ENCODE measurements at regions not wholly inside any gene's neighbourhood (a gene's known extent, or its start where the extent isn't known, plus 50 kb on each side); places are given as distances from the start of the nearest gene placed in this dataset.
"Not testable (repeated sequence)": the region's sequence is repeated elsewhere in the genome, so short reads cannot be mapped to it uniquely, and the experiment has no call there.

DNA sequence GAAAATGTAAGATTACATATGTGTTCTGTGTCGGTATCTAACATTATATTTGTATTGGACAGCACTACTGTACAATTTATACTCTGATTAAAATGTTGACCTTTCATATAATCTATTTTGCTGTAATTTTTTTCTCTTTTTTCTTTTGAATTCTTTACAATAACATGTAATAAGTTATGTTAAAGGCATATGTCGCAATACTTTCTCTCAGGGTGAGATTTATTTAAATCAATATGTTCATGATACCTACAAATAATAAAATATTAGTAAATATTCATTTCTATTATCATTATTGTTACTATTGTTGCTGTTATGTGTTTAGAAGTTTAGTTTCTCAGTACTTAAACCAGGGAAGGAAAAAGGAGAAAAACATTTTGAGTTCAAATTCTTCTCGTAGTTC lies 807.4 kb downstream of the STIM2 start:
- DNase-seq (ENCODE audit: low read depth, low spot score), result no peak
- no peak overlapping the region for H3K4me3 ChIP-seq (ENCODE audit: low read length)

DNA sequence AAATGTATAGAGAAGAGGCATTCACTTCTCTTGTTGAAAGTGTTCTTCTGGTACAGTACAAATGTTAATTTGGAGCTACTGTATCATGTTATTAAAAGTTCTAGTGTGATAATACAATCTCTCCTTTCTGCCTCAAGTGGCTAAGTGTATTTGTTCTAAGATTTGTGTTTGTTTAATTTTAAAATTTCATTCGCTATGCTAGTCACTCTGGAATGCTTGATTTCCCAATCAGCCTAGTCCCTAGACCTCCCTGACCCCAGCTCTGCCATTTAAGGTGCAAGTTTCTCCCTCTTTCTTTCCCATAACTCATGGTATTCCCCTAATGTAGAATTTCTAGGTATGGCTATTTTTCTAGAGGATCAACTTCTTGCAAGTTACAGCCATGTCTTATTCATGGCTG lies 817.4 kb downstream of the STIM2 start:
- DNase-seq (ENCODE audit: low read depth, low spot score), result no peak

DNA sequence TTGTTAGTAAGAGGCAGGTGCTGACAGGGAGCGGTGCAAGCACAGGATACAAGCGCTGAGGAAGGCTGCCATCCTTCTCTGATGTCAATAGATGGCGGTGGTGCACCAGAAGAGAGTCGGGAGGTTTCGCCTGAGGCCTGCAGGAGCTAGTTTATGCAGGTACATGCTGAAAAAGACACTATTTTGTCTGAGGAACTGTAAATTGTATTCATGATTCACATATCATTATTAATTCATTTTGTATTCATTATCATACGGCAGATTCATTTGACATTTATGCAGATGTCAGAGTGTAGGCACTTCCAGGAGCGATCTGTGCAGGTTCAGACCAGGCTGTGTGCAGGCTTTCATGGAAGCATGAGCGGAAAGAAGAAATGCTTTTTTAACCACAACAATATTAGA lies 824.0 kb downstream of the STIM2 start:
- no peak overlapping the region for H3K4me3 ChIP-seq (ENCODE audit: low read length)
- DNase-seq (ENCODE audit: low read depth, low spot score), result peak; percentile 46

More for the DNA sequence above, 817.4 kb downstream of the STIM2 start:
- H3K4me3 ChIP-seq (ENCODE audit: low read length), result no peak overlapping the region

DNA sequence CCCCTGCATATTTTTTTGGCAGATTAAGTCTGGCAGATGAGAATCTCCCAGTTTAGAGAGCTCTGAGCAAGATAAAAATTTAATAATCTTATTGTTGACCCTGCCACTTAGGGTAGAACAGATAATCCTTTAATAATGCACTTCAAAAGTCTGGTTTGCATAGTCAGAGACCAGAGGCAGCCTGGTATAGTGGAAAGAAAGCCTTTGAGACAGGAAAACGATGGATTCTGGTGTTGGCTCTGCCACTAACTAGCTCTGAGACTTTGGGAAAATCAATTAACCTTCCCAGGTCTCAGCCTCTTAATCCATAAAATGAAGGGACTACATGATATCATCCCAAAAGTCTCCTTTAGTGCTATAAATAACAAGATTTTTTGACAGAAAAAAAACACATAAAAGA lies 824.5 kb downstream of the STIM2 start:
- H3K4me3 ChIP-seq (ENCODE audit: low read length), result no peak overlapping the region
- no peak for DNase-seq (ENCODE audit: low read depth, low spot score)

DNA sequence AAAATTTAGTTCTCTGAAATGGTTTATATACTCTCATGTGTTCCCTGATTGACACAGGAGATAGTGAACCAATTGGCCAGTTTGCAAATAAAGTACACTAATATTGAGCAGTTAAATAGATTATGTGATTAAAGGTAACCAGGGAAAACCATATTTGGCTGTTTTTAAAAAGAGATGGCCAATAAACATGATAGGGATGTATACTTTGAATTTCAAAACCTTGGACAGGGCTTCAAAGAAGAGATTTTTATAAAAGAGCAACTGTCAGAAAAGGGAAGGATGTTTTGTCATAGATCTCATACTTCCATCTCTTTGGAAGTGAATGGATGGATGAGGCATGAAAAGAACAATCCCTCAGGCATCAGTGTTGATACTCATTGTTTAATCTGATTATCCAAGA lies 825.3 kb downstream of the STIM2 start:
- no peak for DNase-seq (ENCODE audit: low read depth, low spot score)
- no peak overlapping the region for H3K4me3 ChIP-seq (ENCODE audit: low read length)

DNA sequence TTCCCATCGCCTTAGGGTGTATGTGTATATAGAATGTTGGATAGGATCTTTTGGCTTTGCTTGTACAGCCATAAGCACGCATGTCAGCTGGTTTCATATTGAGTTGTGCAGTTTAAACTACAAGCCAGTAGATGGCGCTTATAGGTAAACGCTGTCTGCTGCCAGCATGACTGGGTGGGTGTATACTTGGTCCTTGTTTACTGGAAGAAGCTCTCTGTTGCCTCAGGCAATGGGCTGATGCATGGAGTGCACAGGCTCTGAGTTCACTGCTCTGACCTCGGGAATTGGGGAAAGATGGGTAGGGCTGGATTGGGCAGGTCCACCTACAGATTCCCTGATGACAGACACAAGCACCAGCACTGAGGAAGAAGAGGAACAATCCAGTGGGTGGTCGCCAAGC lies 831.5 kb downstream of the STIM2 start:
- H3K4me3 ChIP-seq (ENCODE audit: low read length), result no peak overlapping the region
- DNase-seq (ENCODE audit: low read depth, low spot score), result peak; percentile 42

DNA sequence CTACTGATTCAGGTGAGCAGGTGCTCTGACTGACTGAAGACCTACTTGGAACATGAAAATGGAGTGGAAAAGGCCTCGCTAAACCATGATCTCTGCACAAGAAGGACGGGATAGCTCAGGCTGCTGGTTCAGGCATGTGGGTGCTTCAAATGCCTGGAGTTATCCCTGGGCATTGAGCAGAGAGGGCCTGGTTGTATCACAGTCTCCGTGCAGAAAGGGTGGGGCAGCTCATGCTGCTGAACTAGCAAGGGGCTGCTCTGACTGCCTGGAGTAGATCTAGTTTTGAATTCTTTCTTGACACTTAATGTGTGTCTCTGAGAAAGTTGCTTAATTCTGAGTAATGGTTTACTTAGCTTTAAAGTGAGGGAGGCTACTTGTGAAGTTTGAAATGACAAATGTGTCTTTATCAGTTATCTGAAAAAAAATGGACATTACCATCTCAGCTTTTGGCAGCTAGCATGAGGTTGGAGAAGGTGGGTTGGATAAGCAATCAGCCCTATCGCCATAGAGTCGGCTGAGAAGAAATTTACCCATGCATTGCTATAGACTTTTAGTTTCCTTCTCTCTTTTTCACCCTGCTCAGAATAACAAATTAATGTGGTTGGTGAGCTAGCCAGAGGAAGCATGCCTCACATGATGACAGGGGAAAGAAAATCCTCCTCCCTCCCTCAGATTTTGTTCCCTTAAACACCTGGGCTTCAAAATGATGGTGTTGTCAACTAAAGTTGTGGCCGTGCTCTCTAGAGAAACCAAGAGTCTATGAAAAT lies 832.4 kb downstream of the STIM2 start:
- H3K4me3 ChIP-seq (ENCODE audit: low read length), result no peak overlapping the region
- DNase-seq (ENCODE audit: low read depth, low spot score), result no peak

DNA sequence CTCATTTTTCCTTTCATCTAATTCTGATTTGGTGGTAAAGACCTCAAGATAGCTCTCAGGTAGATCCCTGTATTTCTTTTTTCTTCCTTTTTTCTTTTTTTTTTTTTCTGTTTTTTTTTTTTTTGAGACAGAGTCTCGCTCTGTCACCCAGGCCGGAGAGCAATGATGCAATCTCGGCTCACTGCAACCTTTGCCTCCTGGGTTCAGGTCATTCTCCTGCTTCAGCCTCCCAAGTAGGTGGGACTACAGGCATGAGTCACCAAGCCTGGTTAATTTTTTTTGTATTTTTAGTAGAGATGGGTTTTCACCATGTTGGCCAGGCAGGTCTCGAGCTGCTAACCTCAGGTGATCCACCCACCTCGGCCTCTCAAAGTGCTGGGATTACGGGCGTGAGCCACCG lies 835.6 kb downstream of the STIM2 start:
- DNase-seq (ENCODE audit: low read depth, low spot score); H3K4me3 ChIP-seq (ENCODE audit: low read length): not testable (repeated sequence)

DNA sequence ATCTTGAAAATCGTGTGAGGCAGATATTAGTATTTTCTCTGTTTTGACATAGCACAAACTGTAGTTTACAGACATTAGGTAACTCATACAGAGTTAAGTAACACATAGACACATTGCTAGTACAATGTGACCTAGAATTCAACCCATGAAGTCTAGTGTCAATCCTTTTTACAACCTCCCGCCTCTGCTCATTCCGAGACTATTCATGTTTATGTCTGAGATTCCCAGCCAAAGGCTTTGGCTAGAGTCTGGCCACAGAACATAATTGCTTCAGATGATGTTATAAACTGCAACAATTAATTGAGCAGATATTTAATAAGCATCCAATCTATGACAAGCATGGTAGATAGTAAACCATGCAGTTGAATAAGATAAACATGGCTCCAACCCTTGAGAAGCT lies 841.0 kb downstream of the STIM2 start:
- DNase-seq (ENCODE audit: low read depth, low spot score), result no peak
- H3K4me3 ChIP-seq (ENCODE audit: low read length), result no peak overlapping the region

DNA sequence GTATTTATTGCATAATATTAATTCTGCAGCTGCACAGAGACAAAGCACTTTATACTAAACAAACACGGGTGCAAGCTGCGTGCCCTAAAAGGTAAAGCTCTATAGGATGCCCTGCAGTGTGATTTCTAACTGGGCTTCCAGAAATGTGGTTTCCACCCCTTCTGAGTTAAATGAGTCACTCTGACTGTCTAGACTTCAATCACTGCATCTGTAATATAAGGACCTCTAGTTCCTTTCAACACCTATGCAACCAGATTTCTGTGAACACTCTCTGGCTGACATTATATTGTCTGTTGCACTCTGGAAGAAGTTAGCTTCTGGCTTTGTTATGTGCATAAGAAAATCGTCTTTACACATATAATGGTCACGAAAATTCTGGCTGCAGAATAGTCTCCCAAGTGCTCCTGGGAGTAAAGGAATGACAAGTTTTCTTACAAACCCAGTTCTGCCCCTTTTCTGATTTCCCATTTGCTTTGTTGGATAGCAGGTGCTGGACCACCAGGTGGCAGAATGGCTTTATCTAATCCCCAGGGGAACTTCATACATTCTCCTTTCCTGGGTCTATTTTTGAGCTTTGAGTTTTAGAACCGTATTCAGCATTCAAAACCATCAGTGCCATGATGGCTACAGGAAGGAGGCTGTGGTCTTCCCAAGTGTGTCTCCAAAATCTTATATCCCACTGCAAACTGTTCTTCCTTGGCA lies 842.2 kb downstream of the STIM2 start:
- no peak overlapping the region for H3K4me3 ChIP-seq (ENCODE audit: low read length)
- DNase-seq (ENCODE audit: low read depth, low spot score), result peak; percentile 15

DNA sequence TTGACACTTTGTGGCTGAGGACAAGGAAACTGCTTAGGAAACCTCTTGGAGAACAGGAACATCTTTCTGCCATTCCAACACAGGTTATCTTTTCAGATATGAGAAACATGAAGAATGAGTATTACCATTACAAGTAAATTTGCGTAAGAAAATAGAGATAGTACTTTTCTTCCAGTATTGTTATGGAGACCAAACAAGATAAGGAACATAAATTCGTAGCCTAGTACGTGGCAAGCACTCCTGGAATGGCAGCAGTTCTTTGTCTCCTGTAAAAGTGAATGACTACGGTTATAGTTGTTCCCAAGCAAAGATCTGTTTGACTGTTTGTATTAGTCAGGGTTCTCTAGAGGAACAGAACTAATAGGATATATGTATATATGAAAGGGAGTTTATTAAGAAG lies 843.1 kb downstream of the STIM2 start:
- no peak overlapping the region for H3K4me3 ChIP-seq (ENCODE audit: low read length)
- no peak for DNase-seq (ENCODE audit: low read depth, low spot score)

DNA sequence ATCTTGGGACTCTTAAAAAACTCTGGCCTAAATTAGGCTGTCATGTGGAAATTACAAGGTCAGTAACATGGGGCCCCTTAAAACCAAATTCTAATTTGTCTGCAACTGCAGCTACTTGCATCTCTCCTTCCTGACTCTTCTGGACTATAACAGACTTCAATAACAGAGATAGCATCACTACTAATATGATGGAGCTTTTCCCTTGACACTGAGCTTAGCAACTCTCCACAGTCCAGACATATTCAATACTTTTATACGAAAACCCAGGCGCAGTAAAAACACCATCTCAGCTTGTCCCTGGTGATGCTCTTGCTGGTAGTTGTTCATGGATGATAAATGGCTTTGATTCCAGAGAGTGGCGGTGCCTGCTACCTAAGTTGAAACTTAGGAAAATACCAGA lies 850.4 kb downstream of the STIM2 start:
- no peak for DNase-seq (ENCODE audit: low read depth, low spot score)
- H3K4me3 ChIP-seq (ENCODE audit: low read length), result no peak overlapping the region

DNA sequence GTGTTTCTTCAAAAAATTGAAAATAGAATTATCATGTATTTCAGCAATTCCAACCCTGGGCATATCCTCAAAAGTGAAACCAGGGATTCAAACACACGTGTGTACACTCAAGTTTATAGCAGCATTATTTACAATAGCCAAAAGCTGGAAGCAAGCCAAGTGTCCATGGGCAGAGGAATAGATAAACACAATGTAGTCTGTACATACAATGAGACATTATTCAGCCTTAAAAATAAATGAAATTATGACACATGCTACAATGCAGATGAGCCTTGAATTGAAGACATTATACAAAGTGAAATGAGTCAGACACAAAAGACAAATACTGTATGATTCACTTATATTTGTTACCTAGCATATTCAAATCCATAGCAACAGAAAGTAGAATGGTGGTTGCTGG lies 853.4 kb downstream of the STIM2 start:
- no peak for DNase-seq (ENCODE audit: low read depth, low spot score)
- H3K4me3 ChIP-seq (ENCODE audit: low read length), result no peak overlapping the region

DNA sequence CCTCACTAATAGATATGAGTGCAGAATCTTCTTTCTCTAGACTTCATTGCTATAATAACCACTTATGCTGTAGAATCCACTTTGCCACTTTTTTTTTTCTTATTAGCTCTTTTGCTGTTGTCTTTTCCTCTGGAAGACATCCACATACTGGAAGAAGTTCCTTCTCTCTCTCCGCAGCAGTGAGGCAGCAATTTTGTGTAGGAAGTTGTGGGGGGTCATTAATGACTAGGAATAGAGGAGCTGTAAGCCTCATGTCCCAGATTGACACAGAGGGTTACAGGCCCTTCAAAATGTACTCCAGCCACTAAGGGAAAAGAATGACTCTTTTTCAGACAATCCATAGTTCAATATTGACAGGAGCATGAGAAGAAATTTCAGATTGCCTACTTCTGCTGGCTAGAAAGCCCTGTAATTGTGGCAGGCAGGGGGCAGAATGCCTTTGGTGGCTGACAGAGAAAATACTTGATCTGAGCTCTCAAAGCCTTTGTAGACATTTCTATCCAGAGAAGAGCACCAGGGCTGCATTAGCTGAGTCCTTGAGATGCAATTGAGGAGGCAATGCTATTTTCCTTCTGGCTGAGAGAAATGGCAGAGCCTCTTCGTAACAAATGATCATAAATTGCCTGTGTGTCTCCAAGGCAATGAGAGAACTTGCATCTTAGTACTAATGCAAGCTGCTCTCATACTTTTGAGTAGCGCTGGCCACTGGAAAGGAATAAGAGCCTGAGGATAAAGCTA lies 856.2 kb downstream of the STIM2 start:
- no peak for DNase-seq (ENCODE audit: low read depth, low spot score)

DNA sequence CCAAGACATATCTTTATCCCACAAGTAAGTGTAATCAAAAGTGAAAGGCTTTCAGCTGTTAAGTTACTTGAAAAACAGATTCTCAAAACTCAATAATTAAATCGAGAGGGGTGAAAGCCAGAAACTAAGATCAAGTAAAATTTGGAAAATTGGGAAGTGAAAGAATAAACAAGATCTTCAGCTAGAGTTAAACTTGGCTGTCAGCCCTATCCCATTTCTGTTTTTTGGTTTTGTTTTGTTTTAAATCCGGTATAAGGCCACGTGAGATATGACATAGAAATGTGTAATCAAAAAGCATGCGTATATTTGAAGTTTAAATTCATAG lies 856.8 kb downstream of the STIM2 start:
- H3K4me3 ChIP-seq (ENCODE audit: low read length), result no peak overlapping the region
- no peak for DNase-seq (ENCODE audit: low read depth, low spot score)

More for the DNA sequence above, 856.2 kb downstream of the STIM2 start:
- no peak overlapping the region for H3K4me3 ChIP-seq (ENCODE audit: low read length)

DNA sequence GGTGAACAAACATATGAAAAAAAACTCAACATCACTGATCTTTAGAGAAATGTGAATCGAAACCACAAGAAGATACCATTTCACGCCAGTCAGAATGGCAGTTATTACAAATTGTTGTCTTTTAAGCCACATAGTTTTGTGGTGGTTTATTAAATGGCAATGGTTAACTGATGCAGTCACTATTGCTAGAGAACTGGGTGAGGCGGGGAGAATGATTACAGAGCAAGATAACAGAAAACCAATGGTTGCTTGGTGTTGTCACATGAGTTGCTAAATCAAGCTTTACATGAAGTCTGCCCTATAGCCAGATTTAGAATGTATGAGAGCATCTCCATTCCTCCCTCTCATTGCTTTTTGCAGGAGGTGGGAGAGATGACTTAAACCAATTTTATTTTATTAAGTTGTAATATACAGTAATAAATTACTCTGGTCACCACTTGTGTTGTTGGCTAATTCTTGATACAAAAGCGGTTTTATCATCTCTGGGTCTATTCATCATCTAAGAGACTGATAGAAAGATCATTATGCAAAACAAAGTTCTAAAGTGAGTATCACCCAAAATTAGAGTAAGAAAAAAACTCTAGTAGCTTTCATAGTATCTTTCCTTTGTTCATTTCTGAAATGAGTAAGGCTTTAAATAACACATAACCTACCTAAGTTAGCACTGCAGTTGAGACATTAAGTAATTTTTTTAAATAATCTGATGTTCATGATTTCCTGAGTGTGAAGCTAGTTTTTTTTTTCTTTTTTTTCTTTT lies 859.5 kb downstream of the STIM2 start:
- H3K4me3 ChIP-seq (ENCODE audit: low read length), result no peak overlapping the region
- peak; percentile 28 for DNase-seq (ENCODE audit: low read depth, low spot score)

DNA sequence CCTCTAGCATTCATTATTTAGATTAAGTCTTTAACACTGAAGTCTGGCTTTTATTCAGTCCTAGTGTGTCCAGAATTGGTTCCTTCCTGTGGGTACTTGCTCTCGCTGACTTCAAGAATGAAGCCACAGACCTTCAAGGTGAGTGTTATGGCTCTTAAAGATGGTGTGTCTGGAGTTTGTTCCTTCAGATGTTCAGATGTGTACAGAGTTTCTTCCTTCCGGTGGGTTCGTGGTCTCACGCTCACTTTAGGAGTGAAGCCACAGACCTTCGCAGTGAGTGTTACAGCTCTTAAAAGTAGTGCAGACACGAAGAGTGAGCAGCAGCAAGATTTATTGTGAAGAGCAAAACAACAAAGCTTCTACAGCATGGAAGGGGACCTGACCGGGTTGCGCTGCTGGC lies 860.6 kb downstream of the STIM2 start:
- DNase-seq (ENCODE audit: low read depth, low spot score), result peak; percentile 78
- H3K4me3 ChIP-seq (ENCODE audit: low read length), result no peak overlapping the region

DNA sequence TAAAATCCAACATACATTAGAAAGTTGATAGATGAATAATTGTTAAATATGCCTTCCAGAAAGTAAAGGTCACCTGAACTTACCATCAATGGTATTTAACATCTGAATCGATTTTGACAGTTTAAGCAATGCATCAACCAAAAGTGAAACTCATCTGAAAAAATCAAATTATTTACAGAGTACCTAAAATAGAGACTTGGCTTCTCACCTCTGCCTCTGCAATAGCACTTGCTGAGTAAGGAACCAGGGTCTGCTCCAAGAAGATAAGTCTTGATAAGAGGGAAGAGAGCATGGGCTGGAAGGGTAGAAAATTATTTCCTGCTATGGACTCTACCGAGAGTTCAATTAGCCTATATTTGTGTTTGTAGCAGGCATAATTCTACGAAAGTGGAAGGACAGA lies 868.3 kb downstream of the STIM2 start:
- no peak for DNase-seq (ENCODE audit: low read depth, low spot score)
- H3K4me3 ChIP-seq (ENCODE audit: low read length), result no peak overlapping the region

DNA sequence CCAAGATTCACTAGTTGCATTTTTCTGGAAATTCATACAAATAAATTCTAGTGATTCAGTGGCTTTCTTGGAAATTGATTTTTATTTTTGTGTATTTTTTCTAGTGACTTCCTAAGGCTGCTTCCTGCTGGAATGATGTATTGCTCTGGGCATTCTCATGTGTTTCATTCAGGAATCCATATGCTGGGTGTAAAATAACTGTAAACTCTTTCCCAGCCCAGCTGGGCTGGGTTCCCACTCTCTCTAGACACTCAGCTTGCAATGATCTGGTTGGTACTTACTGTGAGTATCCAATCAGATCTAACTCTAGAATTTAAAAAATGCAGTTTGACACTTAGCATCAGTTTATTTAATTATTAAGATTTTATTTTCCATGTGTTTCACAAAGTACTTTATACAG lies 882.2 kb downstream of the STIM2 start:
- H3K4me3 ChIP-seq (ENCODE audit: low read length), result no peak overlapping the region
- DNase-seq (ENCODE audit: low read depth, low spot score), result no peak

All from Jurkat, Clone E6-1 (cell line).